GM19324 (cell line): ENCODE measurements at regions not wholly inside any gene's neighbourhood (a gene's known extent, or its start where the extent isn't known, plus 50 kb on each side); places are given as distances from the start of the nearest gene placed in this dataset.
"Not testable (repeated sequence)": the region's sequence is repeated elsewhere in the genome, so short reads cannot be mapped to it uniquely, and the experiment has no call there.

Experiments used
- ATAC-seq: cut with Tn5 transposase; IDR thresholded peaks from one replicate; pipeline ENCODE4 v1.9.1; 2021; ENCODE audit warnings: mild to moderate bottlenecking, moderate library complexity; ENCODE audit not compliant: unreplicated experiment, low FRiP score

DNA sequence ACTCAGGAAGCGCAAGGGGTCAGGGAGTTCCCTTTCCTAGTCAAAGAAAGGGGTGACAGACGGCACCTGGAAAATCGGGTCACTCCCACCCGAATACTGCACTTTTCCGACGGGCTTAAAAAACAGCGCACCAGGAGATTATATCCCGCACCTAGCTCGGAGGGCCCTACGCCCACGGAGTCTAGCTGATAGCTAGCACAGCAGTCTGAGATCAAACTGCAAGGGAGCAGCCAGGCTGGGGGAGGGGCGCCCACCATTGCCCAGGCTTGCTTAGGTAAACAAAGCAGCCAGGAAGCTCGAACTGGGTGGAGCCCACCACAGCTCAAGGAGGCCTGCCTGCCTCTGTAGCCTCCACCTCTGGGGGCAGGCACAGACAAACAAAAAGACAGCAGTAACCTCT lies 1416.8 kb downstream of the RPA4 start:
- ATAC-seq, result not testable (repeated sequence)

DNA sequence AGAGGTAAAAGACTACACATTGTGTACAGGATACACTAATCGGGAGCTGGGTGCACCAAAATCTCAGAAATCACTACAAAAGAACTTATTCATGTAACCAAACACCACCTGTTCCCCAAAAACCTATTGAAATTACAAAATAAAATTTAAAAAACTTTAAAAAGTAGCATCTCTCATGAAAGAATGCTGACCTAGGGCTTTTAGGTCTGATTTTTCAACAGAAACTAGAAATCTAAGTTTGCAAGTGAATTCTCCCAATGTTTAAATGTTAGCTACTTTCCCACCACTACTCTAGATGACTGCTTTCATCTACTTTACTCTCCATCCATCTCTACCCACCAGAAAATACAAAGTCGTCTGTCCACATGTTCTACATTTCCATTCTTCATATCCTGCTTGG lies 1447.7 kb downstream of the RPA4 start:
- no peak for ATAC-seq

DNA sequence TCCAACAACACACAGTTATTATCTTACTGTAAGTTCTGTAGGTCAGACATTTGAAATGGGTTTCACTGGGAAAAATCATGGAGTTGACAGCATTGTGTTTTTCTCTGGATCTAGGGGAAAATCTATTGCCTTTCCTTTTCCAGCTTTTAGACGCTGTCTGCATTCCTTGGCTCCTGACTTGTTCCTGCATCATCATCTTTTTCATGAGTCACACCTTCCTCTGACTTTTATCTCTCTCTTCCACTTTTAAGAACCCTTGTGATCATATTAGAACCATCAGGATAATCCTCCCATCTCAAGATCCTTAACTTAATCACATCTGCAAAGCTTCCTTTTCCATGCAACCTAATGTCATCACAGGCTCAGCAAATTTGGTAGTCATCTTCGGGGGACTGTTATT lies 1454.8 kb downstream of the RPA4 start:
- no peak for ATAC-seq

DNA sequence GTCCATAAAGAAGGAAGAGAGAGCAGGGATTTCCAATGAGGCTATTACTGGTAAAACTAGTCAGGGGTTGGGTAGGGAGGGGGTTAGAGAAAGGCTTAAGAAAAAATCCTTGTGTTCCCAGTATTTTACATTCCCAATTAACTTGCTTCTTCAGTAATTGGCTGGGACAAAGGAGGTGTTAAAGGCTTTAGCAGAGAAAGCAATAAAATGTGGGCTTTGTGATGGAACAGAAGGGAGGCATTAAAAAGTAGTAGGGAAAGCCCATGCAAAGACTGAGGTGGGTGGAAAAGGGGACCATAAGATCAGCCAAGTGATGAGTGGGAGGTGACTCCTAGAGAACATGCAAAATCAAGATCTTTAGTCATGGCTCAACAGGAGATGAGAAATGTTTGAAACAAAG lies 1467.2 kb downstream of the RPA4 start:
- ATAC-seq, result no peak

DNA sequence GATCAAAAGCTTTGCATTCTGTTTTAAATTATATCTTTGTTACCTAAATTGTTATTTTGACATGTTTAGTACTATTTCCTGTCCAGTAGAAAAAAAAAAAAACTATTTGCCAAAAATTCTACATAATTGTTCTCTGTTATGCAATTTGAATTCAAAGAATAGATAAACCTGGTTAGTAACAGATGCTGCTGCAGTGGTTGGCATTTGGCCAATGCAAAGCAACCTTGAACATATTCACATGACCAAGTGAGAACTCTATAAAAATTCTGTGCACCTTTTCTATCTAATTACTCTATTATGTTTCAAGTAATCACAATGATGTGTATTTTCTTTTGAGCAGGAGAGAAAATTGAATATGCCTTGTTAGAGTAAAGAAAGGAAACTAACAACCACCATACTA lies 1473.4 kb downstream of the RPA4 start:
- no peak for ATAC-seq

DNA sequence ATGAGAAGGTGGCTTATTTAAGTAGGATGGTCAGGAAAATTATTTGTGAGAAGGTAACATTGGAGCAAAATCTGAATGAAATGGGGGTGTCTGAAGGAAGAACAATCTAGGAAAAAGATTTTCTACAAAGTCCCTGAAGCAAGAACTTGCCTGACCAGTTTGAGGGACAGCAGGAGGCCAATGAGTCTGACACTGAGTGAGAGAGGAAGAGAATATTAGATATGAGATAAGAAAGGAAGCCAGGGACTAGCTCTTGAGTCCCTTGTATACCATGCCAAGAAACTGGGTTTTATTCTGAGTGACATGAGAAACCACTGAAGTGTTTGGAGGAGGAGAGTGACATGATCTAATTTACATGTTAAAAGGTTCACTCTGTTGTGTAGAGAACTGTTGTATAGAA lies 1478.9 kb downstream of the RPA4 start:
- no peak for ATAC-seq

DNA sequence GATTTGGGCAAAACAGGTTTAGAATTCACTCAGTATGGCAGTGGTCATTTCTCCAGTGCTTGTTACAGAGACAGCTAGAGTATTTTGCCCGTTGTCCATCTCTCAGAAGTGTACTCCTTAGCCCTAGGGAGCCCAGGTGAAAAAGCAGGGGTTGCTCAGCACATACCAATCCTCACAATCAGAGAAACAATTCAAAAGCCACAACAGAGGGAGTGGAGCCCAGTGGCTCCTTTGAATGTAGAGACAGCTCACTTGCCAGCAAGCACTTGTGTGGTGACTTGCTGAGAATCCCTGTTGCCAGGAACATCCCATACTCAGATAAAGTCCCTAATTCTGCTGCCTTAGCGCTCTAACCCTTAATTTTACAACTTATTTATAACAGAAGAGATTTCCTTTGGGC lies 1488.3 kb downstream of the RPA4 start:
- ATAC-seq, result no peak

DNA sequence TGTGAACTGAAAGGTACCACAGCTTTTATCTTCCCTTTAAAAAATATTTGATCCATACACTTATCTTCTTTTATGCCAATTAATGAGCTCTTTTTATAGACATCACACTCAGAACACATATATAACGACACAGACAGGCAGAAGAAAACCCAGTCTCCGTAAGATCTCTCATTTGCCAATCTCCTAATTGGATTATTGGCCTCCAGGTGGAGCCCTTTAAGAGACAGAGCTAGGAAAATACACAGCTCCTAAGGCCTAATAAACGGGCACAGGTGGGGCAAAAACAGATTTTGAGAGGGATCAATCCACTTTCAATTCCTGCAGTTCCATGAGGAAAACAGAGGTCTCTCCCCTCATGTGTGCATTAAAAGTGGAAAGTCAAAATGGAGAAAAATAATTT lies 1495.4 kb downstream of the RPA4 start:
- no peak for ATAC-seq

DNA sequence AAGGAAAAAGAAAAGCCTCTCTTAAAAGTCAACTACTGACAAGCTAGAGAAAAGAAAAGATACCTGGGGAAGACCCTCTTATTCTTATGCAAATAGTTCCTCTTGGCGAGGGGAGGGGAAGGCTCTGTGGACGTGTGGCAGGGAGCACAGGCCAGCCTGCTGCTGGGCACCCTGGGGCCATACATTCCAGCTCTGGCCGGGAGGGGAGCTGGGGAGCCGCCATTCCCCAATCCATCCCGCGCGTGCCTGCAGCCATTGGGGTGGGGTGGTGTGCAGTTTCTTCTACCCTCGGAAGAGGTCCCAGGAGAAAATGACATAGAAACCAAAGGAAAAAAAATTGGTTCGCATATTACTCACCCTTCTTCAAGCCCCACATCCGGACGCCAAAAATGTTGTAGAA lies 1496.4 kb downstream of the RPA4 start:
- no peak for ATAC-seq

DNA sequence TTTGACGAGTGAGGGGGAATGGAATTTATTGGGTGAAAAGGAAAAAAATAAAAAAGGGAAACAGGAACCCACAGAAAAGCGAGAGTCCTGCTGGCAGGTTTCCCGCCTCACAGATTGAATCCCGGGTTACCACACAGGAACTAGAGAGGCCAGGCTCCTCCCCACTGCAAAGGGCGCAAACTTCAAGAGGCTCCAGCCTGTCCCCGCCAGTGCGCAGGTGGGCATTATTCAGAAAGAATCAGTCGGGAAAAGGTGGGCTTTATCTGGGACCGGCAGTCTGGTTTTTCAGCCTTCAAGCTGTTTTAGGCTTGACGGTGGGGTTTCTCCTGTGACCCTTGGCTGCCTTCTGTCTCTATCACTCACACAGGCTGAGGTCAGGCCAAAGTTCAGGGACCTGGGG lies 1496.8 kb downstream of the RPA4 start:
- no peak for ATAC-seq

DNA sequence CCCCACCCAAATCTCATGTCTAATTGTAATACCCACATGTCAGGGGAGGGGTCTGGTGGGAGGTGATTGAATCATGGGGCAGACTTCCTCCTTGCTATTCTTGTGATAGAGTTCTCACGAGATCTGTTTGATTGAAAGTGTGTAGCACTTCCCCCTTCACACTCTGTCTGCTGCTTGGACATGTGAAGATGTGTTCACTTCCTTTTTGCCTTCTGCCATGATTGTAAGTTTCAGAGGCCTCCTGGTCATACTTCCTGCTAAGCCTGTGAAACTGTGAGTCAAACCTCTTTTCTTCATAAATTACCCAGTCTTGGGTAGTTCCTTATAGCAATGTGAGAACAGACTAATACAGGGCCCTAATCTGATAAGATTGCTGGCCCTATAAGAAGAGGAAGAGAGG lies 1514.8 kb downstream of the RPA4 start:
- ATAC-seq, result no peak

DNA sequence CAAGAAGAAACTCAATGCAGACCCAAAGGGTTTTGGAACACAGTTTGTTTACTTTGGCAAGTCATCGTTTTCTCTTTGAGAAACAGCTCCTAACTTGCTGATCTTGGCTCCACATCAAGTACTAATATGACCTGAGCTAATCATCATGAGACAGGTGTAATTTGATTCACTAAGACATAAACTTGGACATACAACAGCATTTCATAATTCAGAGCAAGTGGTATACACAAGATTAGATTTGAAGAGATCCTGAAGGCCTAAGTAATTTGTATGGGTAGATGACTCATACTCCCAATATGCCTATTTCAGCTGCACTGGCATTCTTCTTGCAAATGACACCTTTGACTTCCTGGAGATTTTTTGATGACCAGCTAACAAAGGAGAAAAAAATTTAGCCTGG lies 1521.7 kb downstream of the RPA4 start:
- no peak for ATAC-seq

DNA sequence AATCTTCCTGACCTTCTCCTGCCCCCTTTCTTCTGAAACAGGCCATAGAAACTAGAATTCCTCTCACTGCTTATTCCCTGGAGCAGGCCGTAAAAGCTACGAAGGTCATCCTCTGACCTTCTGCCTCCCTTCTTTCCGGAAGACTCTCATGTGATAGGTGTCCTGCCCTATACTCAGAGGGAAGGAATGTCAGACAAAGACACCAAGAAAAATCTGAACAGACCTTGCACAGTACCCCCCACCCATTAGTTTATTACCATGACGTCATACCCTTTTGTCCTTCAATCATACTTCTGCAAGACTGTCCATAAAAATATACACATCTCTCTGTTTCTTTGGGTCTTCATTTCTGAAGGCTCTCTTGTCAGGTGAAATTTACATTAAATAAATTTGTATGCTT lies 1523.9 kb downstream of the RPA4 start:
- no peak for ATAC-seq

DNA sequence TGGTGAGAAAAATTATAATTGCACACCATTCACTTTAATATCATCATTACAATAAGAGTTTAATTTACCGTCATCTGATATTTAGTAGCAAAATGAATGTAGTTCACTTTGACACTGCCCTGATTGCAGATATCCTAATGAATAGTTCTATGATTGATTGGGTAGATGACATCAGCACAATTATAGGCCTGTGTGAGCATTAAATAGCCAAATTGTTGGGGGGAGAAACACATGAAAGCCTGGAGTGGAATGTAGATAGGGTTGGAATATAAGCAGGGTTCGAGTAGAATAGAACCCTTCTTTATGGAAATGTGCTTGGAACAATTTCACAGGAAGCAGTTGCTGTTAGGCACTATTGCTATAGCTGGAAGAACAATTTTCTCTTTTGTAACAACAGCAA lies 1526.2 kb downstream of the RPA4 start:
- ATAC-seq, result no peak

DNA sequence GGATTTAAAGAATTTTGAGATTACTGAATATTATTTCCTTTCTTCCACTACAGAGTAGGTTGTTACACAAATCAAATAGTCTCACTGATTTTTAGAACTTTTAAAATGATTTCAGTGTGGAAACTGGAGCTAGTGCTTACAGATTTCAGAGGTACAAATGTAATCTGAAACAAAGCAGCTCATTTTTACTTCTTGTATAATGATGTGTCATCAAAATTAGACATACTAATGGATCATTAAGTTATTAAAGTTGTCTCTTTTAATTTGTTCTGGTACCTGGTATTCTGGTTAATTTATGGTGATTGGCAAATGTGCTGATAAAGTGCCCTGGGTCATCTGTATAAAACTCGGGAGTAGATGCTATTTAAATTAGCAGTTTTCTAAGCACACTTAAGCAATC lies 1528.3 kb downstream of the RPA4 start:
- ATAC-seq, result no peak

DNA sequence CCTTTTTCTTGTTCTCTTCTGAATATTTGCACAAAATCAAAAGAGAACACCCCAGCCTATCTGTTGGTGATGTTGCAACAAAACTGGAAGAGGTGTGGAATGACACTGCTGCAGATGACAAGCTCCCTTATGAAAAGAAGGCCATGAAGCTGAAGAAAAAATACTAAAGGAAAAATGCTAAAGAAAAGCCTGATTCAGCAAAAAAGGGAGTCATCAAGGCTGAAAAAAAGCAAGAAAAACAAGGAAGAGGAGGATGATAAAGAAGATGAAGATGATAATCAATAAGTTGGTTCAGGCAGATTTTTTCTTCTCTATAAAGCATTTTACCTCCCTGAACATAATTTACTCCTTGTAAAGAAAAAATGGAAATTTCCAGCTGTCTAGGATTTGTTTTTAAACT lies 1538.8 kb downstream of the RPA4 start:
- ATAC-seq, result no peak

DNA sequence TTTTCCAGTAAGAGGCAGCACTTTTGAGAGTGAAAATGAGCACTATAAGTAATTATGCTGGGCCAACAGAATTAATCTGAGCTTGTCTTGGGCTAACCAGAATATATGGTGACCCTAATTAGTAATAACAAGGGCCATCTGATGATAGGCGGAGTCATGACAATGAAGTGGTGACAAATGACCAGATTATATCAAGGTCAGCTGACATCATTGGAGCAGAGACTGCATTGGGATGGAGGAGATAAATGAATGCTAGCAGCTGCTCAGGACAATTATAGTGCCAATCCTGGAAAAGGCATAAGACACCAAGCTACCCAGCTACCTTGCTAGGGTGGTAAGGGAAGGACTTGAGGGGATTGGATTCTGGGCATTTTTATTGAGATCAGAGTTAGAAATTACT lies 1548.7 kb downstream of the RPA4 start:
- no peak for ATAC-seq

DNA sequence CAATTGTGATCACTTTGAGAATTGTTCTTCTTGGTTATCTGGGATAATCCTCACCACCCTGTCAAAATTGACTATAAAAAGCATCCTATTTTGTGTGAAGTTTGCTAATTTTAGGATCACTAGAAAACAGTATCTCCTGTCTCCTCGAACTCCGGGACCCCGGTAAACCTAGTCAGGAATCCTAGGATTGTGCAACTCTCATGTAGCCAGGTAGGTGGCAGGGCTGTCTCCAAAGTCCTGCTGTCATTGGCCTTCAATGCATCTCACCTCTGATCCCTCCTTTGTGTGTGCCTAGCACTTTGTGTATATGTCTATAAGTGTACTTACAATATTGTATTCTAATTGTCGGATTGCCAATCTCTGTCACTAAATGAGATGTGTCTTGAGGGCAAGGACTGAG lies 1564.8 kb downstream of the RPA4 start:
- no peak for ATAC-seq

DNA sequence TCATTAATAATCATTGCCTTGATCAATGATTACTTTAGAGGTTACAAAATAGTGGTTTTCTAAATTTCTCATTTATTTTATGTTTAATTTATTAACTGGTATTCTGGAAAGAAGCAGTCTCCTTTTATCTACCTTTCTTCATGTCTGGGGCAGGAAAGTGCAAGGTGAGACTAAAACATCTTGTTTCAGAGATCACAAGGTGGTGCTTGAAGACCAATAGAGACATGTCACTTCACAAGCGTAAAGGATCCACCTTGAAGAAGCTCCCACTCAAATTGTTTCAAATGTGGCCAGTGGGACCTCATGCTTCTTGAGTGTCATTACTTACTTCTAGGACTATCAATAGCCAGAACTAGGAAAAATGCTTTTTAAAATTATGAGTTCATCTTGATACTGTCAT lies 1568.7 kb downstream of the RPA4 start:
- ATAC-seq, result no peak

DNA sequence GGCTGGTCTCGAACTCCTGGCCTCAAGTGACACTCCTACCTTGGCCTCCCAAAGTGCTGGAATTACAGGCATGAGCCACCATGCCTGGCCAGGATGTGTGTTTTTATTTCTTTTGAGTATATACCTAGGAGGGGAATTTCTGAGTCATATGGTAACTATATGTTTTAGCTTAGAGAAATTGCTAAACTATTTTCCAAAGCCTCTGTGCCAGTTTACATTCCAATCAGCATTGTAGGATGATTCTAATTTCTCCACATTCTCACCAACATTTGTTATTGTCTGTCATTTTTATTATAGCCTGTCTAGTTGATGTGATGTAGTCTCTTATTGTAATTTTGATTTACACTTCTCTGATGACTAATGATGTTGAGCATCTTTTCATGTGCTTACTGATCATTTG lies 1576.0 kb downstream of the RPA4 start:
- ATAC-seq, result no peak

DNA sequence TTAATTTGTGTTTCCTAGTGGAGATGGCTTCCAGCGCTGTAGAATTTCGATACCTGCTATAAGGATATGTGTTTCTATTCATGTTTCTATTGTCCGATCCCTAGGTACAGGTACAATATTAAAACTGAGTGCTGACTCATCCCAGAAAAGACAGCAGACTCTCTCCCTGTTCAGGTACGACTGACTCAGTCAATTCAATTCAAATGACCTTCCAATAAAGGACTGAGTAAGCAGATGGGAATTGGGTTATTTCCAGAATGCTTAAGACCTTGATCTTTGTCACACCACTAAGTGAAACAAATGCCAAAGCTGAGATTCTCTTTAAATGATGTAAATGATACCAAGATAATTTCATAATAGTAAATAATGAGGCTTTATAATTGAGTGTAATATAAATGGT lies 1596.9 kb downstream of the RPA4 start:
- ATAC-seq, result no peak

DNA sequence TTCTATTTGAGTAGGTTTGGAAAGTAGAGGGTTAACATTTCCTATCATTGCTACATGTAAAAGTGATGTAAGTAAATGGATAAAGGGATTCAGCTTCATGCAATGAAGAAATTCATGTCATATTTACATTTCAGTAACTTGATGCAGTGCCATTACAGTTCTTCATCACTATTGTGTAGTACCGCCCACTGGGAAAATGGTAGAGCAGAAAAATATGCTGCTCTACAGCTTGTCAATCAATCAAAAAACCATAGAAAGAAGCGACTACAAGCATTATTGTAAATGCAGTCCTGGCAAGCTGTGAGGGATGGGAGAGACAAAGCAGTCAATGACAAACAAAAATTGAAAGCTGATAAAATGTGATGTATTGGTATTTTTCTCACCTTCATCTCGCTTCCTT lies 1597.9 kb downstream of the RPA4 start:
- no peak for ATAC-seq

DNA sequence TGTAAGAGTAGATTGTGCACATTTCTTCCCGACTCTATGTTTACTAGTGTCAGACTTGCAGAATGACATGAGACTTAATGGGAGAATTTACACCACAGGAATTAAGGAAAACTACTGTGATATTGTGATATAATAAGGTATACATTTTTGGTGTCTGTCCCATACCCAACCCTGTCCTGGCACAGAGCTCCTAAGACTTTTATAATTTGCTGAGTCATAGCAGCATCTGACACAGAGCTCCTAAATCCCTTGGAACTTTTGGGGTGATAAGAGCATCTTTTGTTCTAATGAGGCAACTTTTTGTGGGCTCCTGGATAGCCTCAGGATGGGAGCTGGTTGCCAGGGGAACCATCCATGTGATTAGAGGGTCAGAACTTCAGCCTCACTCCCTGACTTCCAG lies 1607.0 kb downstream of the RPA4 start:
- no peak for ATAC-seq

DNA sequence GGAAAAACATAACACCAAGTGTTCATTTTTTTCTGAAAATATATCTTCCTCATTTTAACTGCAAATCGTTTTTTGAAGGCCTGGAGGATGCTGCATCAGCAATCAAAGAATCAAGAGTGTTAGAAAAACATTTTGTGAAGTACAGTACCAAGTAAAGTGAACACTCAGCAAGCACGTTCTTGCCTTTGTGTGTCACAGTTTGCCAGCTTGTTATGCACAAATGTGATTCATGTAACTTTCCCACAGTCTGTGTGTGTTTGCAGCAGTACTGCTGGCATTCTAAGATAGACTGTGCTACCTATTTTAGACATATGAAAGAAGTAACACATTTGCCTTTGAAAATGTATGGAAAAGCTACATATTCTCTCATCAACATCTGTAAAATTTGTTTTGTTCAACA lies 1617.7 kb downstream of the RPA4 start:
- ATAC-seq, result no peak
